CD4-positive, alpha-beta T cell treated with Interleukin-2 at 100 ng/mL for 4 hours (primary cell): ENCODE measurements at regions not wholly inside any gene's neighbourhood (a gene's known extent, or its start where the extent isn't known, plus 50 kb on each side); places are given as distances from the start of the nearest gene placed in this dataset.

Experiments used
- DNase-seq: peaks from one replicate; pipeline ENCODE4 v3.0.0-alpha.2; 2020; ENCODE audit warnings: low spot score

DNA sequence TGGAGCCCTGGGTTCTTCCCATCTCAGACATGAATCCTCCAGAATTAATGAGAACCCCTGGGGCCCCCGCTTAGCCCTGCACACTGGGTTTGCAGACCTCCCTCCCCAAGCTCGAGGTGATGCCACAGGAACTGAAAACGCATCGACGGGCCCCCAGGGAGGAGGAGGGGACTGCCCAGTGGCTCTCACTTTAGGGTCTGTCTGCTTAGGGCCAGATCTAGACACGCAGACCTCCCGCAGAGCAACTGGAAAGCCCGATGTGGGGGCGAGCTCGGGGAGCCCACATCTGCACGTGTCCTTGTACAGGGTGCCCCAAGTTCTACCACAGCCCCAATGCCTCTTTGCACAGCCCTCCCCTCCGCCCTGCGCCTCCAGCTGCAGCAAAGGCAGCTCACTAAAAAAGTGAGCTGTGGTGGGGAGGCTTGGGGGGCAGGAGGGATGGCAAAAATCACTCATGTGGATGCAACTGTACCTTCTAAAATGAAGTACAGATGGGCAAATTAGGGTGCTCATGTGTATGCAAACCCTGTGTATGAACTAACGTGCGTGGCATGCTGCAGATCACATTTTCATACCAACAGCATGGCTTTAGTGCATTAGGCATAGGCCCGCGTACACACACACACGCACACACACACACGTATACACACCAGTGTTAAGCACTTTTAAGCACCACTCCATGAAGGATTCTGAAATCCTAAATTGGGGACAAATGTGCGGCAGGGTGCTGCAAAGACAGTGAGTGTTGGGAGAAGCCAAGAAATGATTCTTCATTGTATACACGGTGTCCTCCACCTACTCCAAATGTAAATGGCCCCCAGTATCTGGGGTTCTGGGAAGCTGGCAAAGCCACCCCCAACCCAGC is 99.9 kb upstream of the MAP1LC3B2 start:
- no peak for DNase-seq

DNA sequence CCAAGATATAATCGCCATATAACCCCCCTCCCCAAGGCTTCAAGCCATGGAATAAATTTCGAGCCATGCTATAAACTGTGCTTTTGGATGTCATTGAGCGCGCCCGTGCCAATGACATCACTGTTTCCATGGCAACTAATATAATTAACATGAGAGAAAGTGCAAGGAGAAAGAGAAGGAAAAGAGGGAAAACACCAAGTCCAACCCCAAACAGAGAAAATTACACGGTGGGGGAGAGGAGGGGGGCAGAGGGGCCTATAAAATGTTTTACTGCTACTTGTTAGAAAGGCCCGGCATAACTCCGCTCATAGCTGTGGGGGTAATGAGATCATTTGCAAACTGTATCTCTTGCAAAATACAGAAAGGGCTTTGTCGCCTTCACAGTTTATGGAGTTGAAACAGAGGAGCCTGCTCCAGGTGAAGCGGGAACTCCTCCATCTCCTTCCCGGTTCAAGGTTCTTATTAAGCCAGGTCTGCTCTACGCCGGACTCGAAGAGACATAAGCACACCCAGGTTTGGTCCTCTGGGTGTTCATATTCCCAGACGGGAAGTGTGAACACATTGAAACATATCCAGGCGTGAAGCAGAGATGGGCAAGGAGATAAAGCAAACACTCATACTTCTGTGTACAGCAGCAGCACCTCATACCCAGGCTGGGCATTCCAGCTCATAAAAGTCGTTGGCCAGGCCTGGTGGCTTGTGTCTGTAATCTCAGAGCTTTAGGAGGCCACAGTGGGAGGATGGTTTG is 99.1 kb upstream of the MAP1LC3B2 start:
- no peak for DNase-seq

DNA sequence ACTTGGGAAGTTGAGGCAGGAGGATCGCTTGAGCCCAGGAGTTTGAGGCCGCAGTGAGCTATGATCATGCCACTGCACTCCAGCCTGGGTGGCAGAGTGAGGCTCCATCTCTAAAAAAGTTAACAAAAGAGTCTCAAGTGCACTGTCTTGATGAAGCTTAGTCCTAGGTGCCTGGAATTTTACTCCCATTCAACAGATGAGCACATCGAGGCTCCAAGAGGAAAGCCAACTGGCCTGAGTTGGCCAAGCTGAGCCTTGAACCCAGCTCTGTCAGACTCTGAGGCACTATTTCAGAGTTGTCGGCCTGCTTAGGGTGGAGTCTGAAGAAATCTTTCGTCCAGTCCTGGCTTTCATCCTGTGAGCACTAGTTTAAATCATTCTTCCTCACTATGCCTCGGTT is 98.1 kb upstream of the MAP1LC3B2 start:
- no peak for DNase-seq

DNA sequence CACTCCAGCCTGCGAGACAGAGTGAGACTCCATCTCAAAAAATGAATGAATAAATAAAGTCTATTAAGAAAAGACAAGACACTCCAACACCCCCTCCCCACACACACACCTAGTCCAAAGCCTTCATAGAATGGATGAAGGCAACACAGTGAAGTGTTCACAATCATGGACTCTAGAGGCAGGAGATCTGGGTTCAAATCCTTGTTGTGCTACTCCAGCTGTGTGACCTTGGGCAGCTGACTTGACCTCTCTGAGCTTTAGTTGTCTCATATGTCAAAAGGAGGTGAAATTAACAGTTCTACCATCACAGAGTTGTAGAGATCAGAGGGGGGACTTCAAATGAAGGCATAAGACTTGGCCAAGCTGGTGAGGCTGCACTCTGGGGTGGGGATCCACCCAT is 95.8 kb upstream of the MAP1LC3B2 start:
- no peak for DNase-seq

DNA sequence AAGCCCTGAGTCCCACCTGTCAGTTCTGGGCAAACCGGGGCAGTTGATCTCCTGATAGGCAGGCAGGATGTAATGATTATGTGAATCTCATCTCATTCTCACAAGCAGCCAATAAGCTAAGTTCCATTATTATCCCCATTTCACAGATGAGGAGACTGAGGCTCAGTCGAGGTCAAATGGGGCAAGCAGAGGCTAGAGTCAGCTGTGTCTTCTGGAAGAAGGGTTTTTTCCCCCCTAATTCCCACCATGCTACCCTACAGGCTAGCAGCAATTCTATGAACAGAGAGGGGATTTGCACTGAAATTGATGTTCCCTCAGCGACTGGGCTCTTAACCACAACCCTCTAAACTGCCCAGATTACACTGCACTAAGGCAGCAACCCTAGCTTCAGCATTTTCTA is 93.8 kb upstream of the MAP1LC3B2 start:
- DNase-seq = no peak

DNA sequence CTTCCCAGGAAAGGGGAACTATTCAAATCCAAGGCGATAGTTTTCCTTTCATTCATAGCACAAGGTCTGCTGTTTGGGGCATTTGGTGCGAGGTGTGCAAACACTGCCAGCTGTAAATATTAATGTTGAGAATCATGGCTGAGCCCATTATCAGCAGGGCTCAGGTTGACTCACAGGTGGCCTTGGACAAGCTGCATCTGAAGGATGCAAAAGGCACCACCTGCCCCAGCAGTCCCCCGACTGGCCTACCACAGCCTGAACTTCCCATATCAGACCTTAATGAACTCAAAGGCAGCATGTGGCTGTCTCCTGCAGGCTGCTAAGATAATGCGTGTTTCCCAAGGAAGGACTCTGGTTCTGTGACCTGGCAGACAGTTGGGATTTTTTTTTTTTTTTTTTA is 93.3 kb upstream of the MAP1LC3B2 start:
- DNase-seq = no peak

DNA sequence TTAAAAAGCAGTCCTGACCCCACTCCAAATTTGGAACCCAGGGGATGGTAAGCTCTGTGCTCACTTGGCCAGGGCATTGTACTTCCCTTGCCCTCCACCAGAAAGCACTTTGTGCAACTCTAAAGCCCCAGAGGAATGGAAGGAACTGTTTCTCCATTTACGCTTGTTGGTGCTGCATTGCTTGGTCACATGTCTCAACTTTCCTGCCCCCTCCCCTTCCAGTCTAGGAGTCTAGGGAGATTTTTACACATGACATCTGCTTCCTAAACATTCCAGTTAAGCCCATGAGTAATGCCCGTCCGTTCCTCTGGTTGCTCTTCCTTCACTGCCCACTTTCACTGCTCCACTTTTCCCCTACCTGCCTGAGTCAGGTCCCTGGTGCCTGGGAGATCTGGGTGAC is 92.6 kb upstream of the MAP1LC3B2 start:
- no peak for DNase-seq

DNA sequence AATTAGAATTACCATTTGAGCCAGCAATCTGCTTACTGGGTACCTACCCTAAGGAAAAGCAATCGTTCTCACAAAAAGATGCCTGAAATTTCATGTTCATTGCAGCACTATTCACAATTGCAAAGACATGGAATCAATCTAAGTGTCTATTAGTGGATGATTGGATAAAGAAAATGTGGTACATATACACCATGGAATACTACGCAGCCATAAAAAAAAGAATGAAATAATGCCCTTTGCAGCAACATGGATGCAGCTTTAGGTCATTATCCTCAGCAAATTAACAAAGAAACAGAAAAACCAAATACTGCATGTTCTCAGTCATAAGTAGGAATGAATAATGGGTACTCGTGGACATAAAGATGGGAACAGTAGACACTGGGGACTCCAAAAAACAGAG is 89.8 kb upstream of the MAP1LC3B2 start:
- no peak for DNase-seq

DNA sequence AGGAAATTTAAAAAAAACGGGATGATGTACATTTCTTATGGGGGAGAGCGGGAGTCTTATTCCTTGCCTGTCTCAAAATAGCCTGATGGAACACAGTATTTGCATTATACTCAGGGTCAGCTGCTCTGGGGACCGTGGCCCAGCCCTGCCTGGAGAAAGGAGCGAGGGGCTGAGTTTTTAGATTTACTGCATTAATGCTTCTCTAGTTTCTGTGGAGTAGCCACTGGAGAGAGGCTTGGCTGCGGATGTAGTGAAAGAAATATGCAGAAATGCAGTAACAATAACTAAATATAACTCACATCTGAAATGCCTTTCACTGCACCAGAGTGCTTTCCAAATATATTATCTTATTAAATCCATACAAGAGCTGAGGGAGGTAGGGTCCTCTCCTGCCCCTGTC is 87.6 kb upstream of the MAP1LC3B2 start:
- DNase-seq = no peak

DNA sequence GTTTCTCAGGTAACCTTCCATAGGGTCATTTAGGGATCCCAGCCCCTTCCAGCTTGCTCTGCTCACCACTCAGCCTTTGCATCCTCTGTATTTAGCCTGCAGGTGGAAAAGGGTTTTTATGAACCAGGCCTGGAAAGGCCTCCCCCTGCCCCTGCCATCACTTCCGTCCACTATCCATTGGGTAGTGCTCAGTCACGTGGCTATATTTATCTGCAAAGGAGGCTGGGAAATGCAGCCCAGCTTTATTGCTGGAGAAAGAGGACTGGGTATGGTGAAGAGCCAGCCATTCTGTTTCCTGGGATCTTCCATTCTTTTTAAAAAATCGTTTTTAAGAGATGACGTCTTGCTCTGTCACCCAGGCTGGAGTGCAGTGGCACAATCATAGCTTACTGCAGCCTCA is 87.0 kb upstream of the MAP1LC3B2 start:
- DNase-seq = no peak

DNA sequence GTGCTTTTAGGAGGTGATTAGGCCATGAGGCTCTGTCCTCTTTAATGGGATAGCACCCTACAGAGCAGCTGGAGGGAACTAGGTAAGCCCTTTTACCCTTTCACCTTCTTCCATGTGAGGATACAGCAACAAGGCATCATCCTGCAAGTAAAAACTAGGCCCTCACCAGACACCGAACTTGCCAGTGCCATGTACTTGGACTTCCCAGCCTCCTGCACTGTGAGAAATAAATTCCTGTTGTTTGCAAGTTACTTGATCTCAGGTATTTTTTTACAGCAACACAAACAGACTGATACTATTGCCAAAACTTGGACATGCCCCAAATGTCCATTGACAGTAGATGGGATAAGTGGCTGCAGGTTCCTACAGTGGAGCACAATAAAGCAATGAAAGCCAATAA is 85.8 kb upstream of the MAP1LC3B2 start:
- DNase-seq = no peak

DNA sequence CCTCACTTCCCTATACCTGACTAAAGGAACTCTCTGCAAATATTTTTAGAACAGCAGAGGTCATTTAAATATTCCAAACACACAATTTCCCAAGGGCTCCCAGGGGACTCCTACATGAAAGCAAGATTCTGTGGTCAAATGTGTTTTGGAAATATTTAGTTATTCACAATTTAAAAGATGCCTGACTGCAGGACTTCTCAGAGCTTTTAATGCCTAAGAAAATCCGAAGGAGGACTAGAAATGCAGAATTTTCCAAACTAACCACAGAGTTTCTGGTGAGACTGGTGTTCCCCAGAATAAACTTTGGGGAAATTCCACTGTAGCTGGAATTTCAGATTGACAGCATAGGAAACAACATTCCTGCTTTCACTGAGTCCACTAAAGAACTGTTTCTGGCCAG is 84.8 kb upstream of the MAP1LC3B2 start:
- DNase-seq = no peak

DNA sequence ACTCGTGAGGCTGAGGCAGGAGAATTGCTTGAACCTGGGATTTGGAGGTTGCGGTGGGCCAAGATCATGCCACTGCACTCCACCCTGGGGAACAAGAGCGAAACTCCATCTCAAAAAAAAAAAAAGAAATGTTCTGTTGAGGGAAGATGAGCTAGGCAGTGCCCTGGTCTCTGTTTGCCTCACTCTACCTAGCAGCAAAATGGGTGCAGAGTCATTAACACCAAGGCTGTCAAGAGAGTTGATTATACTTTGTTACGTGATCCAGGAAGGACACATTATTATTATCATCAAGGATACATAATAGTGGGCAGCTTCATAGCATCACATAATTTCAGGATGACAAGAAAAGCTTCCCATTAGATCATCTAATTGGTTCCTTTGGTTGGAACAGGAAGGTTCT is 84.3 kb upstream of the MAP1LC3B2 start:
- no peak for DNase-seq

DNA sequence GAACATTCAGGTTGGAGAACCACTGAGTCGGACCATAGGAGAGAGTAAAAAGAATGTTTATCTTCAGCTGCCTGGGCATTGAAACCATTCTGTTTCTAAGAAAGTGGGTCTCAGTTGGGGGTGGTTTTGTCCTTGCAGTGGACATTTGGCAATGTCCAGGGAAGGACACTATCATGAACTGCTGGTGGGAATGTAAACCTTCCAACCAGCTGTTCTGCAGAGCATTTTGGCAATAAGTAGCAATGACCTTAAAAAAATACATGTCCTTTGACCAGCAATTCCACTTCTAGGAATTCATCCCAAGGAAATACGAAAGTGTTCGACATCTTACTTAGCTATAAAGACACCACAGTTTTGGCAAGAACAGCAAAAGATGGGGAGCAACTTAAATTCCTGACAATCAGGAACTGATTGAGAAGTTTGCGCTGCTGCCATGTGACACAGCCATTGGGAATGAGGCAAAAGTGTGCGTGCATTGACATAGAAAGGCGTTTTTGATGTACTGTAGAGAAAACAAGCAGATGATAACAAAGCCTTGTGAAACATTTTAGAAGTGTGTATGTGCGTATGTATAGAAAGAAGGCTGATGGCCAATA is 82.9 kb upstream of the MAP1LC3B2 start:
- DNase-seq = no peak

DNA sequence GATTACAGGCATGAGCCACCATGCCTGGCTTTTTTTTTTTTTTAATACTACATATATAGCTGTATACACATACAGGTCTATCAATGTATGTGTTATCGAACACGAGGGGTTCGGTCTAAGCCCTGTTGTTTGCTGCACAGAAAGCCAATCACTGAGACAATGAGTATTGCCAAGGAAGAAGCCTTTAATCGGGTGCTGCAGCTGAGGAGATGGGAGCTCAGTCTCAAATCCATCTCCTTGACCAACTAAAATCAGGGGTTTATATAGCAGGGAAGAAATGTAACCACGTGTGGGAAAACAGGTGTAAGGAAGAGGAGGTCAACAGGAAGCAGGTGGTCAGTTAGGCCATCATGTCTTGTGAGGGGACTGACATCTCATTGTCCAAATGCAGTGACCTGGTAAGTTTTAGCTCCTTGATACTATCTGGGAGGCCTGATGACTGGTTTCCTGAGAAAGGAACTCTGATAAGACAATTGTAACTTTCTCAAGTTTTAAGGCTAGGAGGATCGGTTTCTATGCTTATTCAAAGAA is 80.9 kb upstream of the MAP1LC3B2 start:
- no peak for DNase-seq

DNA sequence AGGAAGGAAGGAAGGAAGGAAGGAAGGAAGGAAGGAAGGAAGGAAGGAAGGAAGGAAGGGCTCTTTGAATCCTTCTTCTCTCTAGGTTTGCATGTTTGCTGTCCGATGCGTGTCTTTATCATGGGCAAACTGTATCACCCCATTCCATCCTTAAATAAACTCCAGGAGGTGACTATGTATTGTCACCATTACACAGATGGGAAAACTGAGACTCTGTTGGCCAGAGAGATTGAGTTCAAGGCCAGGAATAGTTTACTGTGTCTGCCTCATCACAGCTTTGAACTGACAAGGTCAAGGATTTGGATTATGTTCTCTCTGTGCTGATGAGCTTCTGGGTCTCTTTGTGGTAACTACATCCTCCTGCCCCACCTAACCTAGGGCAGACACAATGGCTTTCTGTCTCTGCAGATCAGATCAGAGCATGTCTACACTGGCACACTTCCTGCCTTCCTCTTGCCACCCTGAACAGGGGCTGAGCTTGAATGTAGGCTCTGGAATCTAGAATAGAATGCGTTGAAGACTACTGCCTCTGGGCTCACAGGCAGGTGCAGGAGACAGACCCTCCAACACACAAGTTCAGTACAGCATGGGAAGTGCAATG is 78.9 kb upstream of the MAP1LC3B2 start:
- DNase-seq = no peak

DNA sequence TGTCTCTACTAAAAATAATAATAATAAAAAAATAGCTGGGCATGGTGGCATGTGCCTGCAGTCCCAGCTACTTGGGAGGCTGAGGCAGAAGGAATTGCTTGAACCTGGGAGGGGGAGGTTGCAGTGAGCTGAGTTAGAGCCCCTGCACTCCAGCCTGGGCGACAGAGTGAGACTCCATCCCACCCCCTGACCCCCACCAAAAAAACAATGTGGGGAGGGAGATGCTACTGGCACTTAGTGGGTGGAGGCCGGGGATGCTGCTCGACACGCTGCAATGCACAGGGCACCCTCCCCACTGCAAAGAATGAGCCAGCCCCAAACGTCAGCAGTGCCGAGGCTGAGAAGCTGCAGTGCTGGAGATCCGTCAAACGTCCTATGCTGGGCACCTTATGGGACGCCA is 77.5 kb upstream of the MAP1LC3B2 start:
- DNase-seq = no peak

DNA sequence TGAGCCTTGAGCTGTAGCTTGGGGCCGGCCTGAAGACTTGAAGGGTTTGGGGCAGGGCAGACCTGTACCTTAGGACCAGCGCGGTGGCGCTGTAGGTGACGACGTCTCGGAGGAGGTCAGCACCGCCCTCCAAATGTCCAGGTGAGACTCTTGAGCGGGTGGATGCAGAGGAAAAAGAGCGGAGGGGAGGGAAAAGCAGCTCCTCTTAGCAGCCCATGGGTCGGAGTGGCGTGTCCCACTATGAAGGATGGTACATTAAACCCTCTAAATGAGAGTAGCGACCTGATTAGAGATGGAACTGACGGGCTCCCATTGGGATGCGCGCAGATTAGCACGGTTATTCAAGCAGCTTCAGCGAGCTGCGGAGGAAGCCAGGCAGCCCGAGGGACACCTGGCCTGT is 77.0 kb upstream of the MAP1LC3B2 start:
- DNase-seq = no peak

DNA sequence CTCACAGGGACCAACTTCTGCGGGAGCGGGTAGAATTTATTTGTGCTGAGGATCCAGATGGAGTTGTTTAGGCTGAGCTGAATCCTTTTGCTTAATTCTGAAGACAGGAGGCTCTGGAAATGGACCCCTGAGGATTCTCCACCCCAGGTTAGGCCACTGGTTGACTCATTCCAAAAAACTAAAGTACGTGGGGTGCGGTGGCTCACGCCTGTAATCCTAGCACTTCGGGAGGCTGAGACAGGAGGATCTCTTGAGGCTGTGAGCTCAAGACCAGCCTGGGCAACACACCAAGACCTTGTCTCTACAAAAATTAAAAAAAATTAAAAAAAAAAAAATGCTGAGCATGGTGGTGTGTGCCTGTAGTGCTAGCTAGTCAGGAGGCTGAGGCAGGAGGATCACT is 76.3 kb upstream of the MAP1LC3B2 start:
- no peak for DNase-seq

DNA sequence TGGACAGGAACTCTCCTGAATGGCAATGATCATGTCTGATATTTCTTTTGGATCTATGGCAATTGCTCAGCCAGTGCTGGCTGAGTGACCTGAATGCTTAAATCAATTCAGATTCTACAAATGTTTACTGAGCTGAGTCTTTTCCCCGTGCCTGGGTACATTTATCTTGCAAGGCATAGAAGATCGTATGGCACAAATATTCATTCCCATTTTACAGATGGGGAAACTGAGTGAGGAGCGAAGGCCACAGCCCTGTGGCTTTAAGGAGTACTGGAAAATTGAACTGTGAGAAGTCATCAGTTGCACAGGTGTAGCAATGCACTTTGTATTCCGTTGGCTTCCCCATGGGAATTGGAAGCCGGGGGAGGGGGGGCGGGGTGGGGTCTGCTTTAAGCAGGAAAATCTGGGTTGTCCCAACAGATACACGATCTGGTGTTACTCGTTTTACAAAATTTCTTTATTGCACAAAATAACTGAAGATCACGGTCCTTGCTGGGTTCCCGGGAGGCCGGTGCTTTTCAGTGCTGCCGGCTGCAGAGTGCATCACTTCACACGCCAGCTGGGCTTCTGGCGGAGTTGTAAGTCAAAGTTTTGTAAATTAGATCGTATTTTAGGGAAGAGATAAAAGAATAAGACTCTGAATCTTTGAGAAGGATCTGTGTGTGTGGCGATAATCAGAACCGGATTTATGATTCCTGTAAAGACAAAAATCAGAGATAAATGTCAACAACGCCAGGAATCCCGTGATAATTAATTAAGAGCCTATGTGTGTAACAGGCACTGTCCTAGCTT is 75.0 kb upstream of the MAP1LC3B2 start:
- no peak for DNase-seq

DNA sequence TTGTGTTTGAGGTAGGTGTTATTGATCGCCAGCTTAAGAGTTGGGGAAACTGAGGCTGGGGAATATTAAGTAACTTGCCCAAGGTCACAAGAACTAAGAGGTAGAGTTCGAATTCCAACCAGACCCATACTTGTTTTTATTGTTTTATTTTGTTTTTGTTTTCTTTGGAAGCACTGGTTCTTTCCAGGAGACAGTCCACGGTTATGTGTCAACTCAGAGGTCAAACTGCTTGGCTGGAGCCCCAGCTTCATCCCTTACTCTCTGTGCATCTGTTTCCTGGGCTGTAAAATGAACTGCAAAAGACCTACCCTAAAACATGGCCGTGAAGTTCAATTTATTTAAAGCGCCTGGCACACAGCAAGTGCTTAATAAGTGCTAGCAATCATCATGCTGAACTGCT is 74.4 kb upstream of the MAP1LC3B2 start:
- no peak for DNase-seq

DNA sequence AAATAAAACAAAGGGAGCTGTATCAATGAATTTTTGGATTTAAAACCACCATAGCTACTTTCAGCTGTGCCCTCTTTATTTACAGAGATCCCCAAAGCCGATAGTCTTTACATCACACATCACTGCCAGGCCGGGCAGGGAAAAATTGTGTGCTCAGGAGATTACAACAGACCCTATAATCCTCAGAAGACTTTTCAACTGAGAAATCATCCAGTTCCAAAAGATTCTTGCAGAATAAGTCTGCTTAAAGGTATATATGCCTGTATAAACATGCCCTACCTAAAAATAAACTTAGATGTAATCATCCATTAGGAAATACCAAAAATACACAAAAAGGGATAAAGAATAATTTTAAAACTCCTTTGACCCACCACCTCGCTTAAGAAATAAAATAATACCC is 70.1 kb upstream of the MAP1LC3B2 start:
- no peak for DNase-seq
